Heart left ventricle (tissue), 16 donors: ENCODE measurements at regions not wholly inside any gene's neighbourhood (a gene's known extent, or its start where the extent isn't known, plus 50 kb on each side); places are given as distances from the start of the nearest gene placed in this dataset.

Experiments used
- ATAC-seq, 4 donors: fragments of 200-7000 bp; cut with Tn5 transposase; one replicate each; pipeline ENCODE4 v1.9.1; 2020 to 2022; ENCODE audit warnings: moderate library complexity in 4 of 4, mild to moderate bottlenecking in 3 of 4, moderate number of reproducible peaks in 1 of 4
- DNase-seq, 5 donors: peaks; one replicate each; pipeline ENCODE4 v3.0.0-alpha.2; 2020
- H3K27ac ChIP-seq, 12 donors: fragments of 200-600 bp; sonication (generic) in 4 of 12; one replicate each; pipeline versions ENCODE4 v1.5.0 to v1.8.0; 2016 to 2022; ENCODE audit warnings: mild to moderate bottlenecking in 2 of 12
- H3K27me3 ChIP-seq, 9 donors: fragments of 200-600 bp; sonication (generic) in 2 of 9; one replicate each; pipeline versions ENCODE4 v1.5.1 to v1.8.0; 2016 to 2022; ENCODE audit warnings: mild to moderate bottlenecking in 3 of 9
- H3K36me3 ChIP-seq, 9 donors: fragments of 200-600 bp; sonication (generic) in 2 of 9; one replicate each; pipeline versions ENCODE4 v1.5.0 to v1.8.0; 2018 to 2022; ENCODE audit warnings: mild to moderate bottlenecking in 2 of 9
- H3K4me1 ChIP-seq, 12 donors: fragments of 200-600 bp; sonication (generic) in 4 of 12; one replicate each; pipeline versions ENCODE4 v1.5.0 to v1.8.0; 2016 to 2022; ENCODE audit warnings: mild to moderate bottlenecking in 3 of 12
- H3K4me3 ChIP-seq, 12 donors: fragments of 200-600 bp; sonication (generic) in 4 of 12; one replicate each; pipeline versions ENCODE4 v1.5.0 to v1.8.0; 2017 to 2022; ENCODE audit warnings: mild to moderate bottlenecking in 9 of 12, moderate library complexity in 4 of 12
- H3K9me3 ChIP-seq, 12 donors: fragments of 200-600 bp; sonication (generic) in 4 of 12; one replicate each; pipeline versions ENCODE4 v1.5.0 to v1.8.0; 2016 to 2022; ENCODE audit warnings: mild to moderate bottlenecking in 1 of 12
- CTCF ChIP-seq, 12 donors: fragments of 200-600 bp; sonication (generic) in 4 of 12; IDR thresholded peaks; one replicate each; pipeline versions ENCODE4 v1.5.0 to v1.8.0; 2018 to 2022; ENCODE audit warnings: antibody characterized with exemption in 12 of 12, mild to moderate bottlenecking in 5 of 12
- POLR2A ChIP-seq, 2 donors: fragments of 450-650 bp; IDR thresholded peaks; one replicate each; pipeline ENCODE4 v1.6.1; 2017; ENCODE audit warnings: antibody characterized with exemption in 2 of 2, mild to moderate bottlenecking in 2 of 2, moderate library complexity in 2 of 2
- WGBS, 4 donors: extraction: QIAGEN DNeasy Blood & Tissue Kit in 2 of 4; methylation state at CpG; one replicate each; pipeline versions ENCODE4 v1.1.5 to v1.1.7; 2013 to 2018; 5-methylcytosine and 5-hydroxymethylcytosine counted together
- intact Hi-C, 10 donors: fragments of 100-400 bp; cut with DNase I; formaldehyde crosslinking; loops; one replicate each; pipeline versions ENCODE4 v1.11.1 to v1.14.2; 2022
- donor health status: ischemic (EF 13 %, LVEDD 7.1; RV severe dilation, severe dysfunction).
- donor health status: healthy with polysubstance abuse.
- donor health status: DM: no; HTN: yes; CAD: no.
- donor health status: DM: no; HTN: no; CAD: no.
- donor health status: ischemic (EF 25% LVEDD 6.9; RV normal size, moderate dysfunction).
- donor health status: ischemic (EF 25% LVEDD 5.7; RV mildly dilated, moderate dysfunction).
- donor health status: healthy.
- donor health status: DM: yes; HTN: yes; CAD: no.
- donor health status: ischemic (EF 35%, LVEDD 5.7; RV mildly dilated, moderate dysfunction).
- donor health status: nonischemic (EF 11% LVEDD 7.7; RV severe dilation, severe dysfunction).
- donor health status: DM: yes; HTN: yes; CAD: no.
- donor health status: PGD.
- donor health status: ischemic (EF 29% LVEDD 5.4; RV normal size, mild dysfunction).
- donor health status: nonischemic (EF 23%, LVEDD 6.1; RV moderate dilation, normal function).

DNA sequence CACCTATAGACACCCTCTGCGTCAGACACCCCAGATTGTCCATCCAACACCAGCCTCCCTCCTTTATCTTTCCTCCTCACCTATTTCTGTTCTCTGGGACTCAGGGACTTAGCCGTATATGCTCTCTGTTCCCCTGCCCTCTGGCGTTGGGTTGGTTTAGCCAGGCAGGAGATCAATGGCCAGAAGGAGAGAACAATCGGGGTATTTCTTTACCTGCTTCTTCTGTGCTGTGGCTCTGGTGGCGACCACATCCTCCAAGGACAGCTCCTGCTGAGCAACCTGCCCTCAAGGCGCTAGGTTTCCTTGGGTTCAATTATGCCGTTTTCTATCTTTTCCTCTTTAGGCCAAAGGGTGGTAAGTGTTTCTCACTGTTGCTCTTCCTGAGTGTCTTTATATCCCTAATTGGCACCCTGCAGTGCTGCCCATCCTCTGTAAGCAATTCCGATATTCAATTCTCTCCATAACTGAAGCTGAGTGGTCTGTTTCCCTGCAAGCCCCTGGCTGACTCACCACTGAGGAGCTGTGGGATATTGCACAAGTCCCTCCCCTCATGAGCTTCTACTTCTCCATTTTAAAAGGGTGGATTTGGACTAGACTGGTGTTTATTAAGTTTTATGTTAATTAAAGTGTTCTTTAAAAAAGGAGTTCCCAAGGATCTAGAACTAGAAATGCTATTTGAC is 63.7 kb upstream of the TMTC4 start:
- no peaks in the 10 kb centered on the region for H3K36me3 ChIP-seq
- H3K4me1 ChIP-seq: no peaks in the 10 kb centered on the region
- intact Hi-C loops: no loop called here
- WGBS, 4 donors: 86 to 89% (median 89%) methylated on average over 8 of the region's 8 CpGs
- H3K4me3 ChIP-seq: no peak overlapping the region
- no peak for TF ChIP-seq POLR2A (IDR thresholded peaks at IDR 0.05)
- TF ChIP-seq CTCF (IDR thresholded peaks at IDR 0.05): no peak
- no peak for ATAC-seq
- peaks cover 0 to 16% (median 0%) of the 10 kb centered on the region in 9 donors for H3K27me3 ChIP-seq
- no peak for DNase-seq
- H3K9me3 ChIP-seq: peaks cover 0 to 3% (median 0%) of the 10 kb centered on the region in 12 donors
- no peak overlapping the region for H3K27ac ChIP-seq

- ATAC-seq (no peak), DNase-seq (no peak)
- no peaks in the 10 kb centered on the region for H3K4me1 ChIP-seq
- no peak overlapping the region for H3K27ac ChIP-seq
- H3K9me3 ChIP-seq: peaks cover 0 to 3% (median 0%) of the 10 kb centered on the region in 12 donors
- TF ChIP-seq POLR2A (IDR thresholded peaks at IDR 0.05) (no peak), CTCF (IDR thresholded peaks at IDR 0.05) (no peak)
- 85 to 90% (median 89%) methylated on average over 9 of the region's 9 CpGs for WGBS, 4 donors
- peaks cover 0 to 16% (median 0%) of the 10 kb centered on the region in 9 donors for H3K27me3 ChIP-seq
- intact Hi-C loops: no loop called here
- no peaks in the 10 kb centered on the region for H3K36me3 ChIP-seq
- H3K4me3 ChIP-seq: no peak overlapping the region
Measured at GRCh38 chr13:100735494-100735893, 60.9 kb upstream of the TMTC4 start.

DNA sequence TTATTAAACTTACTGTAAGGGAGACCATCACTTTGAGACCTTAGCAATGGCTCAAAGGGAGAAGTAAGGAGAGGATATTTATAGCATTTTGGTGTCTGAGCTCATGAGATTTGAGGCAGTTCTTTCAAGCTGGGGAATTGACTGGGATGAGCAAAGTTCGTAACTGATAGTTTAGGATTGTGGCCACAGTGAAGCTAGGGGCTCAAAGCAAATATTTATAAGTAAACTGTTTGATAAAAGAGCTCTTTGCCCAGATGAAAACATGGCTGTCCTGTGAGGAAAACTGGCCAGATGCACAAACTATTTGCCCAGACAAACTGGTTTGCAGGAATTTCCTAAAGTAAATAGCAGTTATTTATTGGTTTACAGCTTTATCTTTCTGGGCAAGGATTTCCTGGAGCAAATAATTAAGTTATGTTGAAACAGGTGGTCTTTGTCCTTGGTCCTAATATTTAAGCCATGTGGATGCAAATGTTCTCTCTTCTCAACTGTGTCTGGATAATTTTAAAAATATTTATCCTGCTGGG is 59.7 kb upstream of the TMTC4 start:
- WGBS, 4 donors: 35 to 53% (median 47%) methylated on average over 1 of the region's 1 CpG
- no peak overlapping the region for H3K27ac ChIP-seq
- intact Hi-C loops: no loop called here

More for the DNA sequence above, 59.7 kb upstream of the TMTC4 start:
- TF ChIP-seq CTCF (IDR thresholded peaks at IDR 0.05) (no peak), POLR2A (IDR thresholded peaks at IDR 0.05) (no peak)
- no peaks in the 10 kb centered on the region for H3K4me1 ChIP-seq
- DNase-seq: no peak
- H3K27me3 ChIP-seq: peaks cover 0 to 16% (median 0%) of the 10 kb centered on the region in 9 donors
- H3K9me3 ChIP-seq: peaks cover 0 to under 1% (median 0%) of the 10 kb centered on the region in 12 donors
- H3K36me3 ChIP-seq: no peaks in the 10 kb centered on the region
- H3K4me3 ChIP-seq: no peak overlapping the region
- no peak for ATAC-seq
